Hematopoietic multipotent progenitor cell treated with erythropoietin and hydrocortisone succinate and interleukin-3 and kit ligand, for 8 days (in vitro differentiated cells): ENCODE measurements at regions not wholly inside any gene's neighbourhood (a gene's known extent, or its start where the extent isn't known, plus 50 kb on each side); places are given as distances from the start of the nearest gene placed in this dataset.
"Not testable (repeated sequence)": the region's sequence is repeated elsewhere in the genome, so short reads cannot be mapped to it uniquely, and the experiment has no call there.

Experiments
- DNase-seq: peaks from one replicate; pipeline ENCODE4 v3.0.0-alpha.2; 2015

DNA sequence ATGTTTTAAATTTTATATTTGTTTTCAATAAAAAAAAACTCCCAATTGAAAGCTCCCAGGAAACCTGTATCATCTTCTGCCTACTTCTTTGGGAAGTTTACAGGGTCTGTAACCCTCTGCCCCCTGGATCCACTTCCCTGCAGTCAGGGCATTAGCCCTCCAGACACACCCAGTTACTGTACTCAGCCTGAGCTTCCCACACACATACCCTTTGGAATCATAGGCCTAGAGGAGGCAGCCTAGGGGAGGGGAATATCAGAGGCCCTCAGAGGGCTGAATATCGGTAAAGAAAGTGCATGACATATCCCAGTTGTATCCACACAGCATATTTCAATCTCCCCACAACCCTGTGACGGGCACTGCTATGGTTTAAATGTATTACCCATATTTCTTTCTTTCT lies 56.2 kb upstream of the TFPI start:
- not testable (repeated sequence) for DNase-seq

- DNase-seq, result no peak
Observed at GRCh38 chr2:187612857-187613256, 58.6 kb upstream of the TFPI start.

DNA sequence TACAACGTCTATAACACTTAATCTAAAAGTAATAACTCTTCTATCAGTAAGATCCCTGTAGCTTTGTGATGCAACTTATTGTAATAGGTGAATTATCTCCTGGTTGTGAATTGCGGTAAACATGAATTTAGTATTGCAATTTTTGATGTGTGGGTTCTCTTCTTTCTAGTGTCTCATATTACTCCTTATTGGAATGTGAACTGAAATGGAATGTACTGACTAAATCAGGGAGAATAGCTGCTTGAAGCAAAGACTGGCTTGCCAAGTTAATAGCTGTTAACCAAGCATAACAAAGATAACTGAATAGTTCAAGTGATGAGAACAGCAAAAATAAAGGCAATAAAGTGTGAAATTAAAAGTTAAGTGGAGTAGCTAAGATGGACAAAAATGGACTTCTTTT lies 60.5 kb upstream of the TFPI start:
- no peak for DNase-seq

DNA sequence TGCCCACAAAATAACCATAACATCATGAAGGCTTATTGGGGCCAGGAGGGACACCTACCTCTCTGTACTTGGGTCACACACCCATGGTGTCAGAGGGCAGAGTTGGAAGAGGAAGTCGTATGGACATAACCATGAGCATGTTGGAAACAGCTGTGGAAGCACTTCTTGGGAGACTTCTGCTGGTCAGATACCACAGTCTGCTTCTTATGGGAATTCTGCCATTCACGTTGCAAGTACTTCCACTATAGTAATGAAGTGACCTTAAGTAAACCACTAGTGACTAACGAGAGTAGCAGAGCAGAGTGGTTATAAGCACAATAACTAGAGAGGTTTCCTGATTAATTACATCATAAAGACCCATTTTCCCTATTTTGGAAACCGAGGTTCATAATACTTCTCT lies 61.1 kb upstream of the TFPI start:
- DNase-seq, result no peak

DNA sequence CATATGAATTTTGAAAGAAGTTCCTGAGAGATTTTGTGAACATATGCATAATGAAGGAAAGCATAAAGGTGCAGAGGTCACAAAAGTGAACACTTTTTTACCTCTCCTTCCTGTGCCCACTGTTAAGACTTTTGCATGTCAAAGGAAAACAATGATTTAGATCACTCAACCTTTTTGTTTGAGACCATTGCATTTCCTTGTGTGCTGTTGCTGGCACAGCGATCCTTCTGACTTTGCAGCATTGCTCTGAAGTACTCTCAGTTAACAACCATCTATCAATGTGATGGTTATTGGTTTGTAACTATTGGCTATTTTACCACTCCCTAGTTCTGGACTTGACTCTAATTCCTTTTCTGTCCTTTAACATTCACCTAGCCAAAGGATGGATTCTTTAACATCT lies 61.7 kb upstream of the TFPI start:
- DNase-seq, result no peak

- no peak for DNase-seq
Observed at GRCh38 chr2:187617120-187617519, 62.9 kb upstream of the TFPI start.

- no peak for DNase-seq
Observed at GRCh38 chr2:187617905-187618304, 63.7 kb upstream of the TFPI start.

GRCh38 chr2:187618813-187619212 lies 64.6 kb upstream of the TFPI start:
- DNase-seq, result no peak

DNA sequence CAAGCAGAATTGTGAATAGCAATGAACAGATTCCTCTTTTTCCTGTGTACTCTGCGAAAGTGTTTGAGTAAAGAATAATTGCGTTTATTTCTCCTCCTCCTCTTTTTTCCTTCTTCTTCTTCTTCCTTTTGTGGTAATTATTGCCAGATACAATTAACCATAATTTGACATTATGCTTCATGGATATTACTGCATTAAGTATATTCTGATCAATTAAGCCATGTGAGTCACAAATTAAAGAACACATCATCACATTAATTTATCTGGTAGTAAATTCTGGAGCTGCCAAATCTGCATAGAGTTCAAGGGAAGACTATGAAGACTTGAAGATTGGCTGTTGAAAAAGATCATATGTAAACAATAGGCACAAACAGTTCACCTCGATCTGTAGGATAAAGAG lies 72.9 kb upstream of the TFPI start:
- DNase-seq, result no peak

- DNase-seq, result not testable (repeated sequence)
Observed at GRCh38 chr2:187636731-187637391, 82.6 kb upstream of the TFPI start.

DNA sequence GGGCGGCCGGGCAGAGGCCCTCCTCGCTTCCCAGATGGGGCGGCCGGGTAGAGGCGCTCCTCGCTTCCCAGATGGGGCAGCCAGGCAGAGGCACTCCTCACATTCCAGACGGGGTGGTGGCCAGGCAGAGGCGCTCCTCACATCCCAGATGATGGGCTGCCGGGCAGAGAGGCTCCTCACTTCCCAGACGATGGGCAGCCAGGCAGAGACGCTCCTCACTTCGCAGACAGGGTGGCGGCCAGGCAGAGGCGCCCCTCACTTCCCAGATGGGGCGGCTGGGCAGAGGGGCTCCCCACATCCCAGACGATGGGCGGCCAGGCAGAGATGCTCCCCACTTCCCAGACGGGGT lies 83.1 kb upstream of the TFPI start:
- not testable (repeated sequence) for DNase-seq

DNA sequence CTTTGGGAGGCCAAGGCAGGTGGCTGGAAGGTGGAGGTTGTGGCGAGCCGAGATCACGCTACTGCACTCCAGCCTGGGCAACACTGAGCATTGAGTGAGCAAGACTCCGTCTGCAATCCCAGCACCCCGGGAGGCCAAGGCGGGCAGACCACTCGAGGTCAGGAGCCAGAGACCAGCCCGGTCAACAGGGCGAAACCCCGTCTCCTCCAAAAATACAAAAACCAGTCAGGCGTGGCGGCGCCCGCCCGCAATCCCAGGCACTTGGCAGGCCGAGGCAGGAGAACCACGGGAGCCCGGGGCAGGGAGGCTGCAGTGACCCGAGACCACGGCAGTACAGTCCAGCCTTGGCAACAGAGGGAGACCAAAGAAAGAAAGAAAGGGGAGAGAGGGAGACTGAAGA lies 83.5 kb upstream of the TFPI start:
- DNase-seq, result not testable (repeated sequence)

GRCh38 chr2:187638840-187639239 lies 84.6 kb upstream of the TFPI start:
- DNase-seq, result no peak

DNA sequence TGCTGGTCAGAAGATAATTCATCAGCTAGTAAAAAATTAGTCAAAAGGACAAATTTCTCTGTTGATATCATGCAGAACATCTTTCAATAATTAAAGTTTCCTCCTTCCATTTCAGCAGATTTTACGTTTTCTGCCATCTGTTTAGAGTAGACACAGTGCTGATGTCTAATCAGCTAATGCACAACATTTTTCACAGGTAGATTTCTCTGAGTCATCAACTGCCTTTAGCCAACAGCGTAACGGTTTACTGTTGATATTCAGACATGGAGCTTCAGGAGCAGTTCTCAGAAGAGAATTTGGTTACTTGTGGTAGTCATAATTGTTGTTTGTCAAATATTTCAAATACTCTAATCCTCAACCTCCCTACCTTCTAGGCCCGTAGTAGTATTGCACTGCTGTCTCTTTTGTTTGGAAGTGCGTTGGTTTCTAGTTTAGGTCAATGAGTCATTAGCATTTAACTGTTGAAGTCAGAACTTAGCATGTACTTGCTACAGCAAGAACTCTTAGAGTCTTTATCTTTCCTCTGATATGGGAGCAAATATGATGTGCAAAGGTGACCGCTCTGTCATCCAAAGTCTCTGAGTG lies 86.8 kb upstream of the TFPI start:
- DNase-seq, result no peak

- DNase-seq, result no peak
Observed at GRCh38 chr2:187642498-187642897, 88.3 kb upstream of the TFPI start.

GRCh38 chr2:187644486-187644885 lies 90.3 kb upstream of the TFPI start:
- no peak for DNase-seq

DNA sequence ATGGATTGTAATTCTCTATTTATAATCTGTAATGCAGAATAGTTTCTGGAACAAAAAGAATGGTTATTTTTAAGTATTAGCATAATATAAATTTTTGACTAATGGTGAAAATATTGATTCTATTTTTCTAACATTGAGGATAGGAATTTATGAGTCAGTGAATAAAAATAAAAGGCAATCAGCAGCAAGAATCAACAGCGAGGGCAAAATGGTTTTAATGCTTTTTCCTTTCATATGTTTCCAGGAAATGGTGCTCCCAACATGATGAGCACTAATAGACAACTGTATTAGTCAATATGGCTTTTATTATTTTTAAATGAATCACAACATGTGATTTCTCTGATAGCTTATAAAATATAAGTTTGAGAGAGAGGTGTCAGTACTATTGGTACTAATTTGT lies 90.7 kb upstream of the TFPI start:
- DNase-seq, result no peak

GRCh38 chr2:187646556-187646955 lies 92.3 kb upstream of the TFPI start:
- DNase-seq, result no peak

DNA sequence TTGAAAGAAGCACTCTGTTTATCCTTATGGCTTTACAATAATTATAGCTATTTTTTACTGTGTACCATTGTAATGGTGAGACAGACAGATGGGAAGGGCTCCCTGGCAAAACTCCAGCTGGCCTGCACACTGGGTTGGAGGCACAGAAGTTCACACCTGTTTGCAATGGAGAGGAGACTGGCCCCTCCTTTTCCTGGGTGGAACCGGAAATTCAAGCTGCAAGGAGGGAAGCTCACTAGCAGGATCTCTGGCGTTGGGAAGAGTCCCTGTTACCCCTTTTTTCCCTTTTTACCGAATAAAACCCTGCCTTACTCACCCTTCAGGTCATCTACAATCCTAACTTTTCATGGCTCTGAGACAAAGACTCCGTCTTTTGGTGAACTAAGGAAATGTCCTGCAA lies 100.3 kb upstream of the TFPI start:
- DNase-seq, result no peak

GRCh38 chr2:187655001-187655400 lies 100.8 kb upstream of the TFPI start:
- no peak for DNase-seq

- no peak for DNase-seq
Observed at GRCh38 chr2:187656123-187656522, 101.9 kb upstream of the TFPI start.

DNA sequence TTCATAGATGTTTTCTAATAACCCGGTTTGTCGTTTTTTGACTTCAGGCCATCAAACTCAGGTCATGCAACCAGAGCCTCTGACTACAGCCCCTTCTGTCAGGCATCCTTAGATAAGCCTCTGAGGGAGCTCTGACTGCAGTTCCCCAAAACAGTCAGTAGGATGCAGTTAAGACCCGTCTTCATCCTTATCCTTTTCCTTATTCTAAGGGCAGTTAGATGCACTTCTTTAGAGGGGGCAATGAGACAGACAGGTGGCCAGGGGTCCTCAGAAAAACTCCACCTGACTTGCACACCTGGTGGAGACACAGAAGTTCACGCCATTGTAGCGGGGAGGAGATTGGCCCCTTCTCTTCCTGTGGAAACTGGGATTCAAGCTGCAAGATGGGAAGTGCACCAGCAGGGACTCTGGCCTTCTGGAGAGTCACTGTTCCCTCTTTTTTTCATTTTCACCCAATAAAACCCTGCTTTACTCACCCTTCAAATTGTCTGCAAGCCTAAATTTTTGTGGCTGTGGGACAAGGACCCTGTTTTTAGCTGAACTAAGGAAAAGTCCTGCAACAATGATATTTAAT lies 104.8 kb upstream of the TFPI start:
- DNase-seq, result no peak

- not testable (repeated sequence) for DNase-seq
Observed at GRCh38 chr2:187676050-187676449, 121.8 kb upstream of the TFPI start.

GRCh38 chr2:187679454-187679853 lies 125.2 kb upstream of the TFPI start:
- no peak for DNase-seq

DNA sequence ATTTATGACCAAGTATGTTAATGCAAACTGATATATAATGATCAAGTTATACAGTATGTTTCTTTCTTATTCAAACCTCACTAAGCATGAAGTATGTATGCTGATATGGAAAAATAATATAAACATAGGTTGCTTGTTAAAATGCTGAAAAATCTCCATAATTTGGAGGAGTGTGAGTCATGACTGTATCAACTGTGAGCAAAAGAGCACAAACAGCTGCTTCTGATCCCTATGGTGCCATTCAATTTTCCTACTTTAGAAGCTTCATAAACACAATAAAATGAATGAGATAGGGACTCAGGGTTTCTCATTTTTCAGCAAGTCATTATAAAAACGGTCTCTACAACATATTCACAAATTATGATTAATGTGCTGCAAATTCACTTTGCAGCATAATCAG lies 129.9 kb upstream of the TFPI start:
- DNase-seq, result no peak
